ENCODE measurements at regions not wholly inside any gene's neighbourhood (a gene's known extent, or its start where the extent isn't known, plus 50 kb on each side); places are given as distances from the start of the nearest gene placed in this dataset.

DNA sequence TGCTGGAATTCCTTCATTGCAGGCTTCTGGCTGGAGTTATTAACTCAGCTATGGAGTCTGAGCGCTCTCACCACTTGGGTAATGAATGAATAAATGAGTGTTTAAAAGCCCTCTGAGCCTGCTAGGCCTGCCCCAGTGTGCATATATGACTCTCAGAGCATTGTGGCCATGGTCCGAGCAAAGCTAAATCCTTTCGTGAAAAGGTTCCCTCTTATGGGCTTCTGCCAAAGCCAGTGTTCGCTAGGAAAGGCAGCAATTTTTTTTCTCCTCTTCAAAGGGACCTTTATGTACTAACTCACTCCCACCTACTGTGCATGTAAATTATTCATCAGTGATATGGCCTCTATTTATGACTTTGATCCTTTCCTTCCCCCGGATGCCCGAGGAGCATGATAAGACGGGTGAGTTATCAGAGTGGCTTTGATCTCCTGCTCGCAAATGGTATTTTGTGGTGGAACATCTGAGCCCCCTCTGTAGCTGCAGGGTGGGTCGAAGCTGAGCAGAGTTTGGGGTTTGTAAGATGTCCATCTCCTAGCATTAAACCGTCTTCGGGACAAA, 88.6 kb downstream of the LINC00237 start:
- H3K36me3 Mint-ChIP-seq (ENCODE audit: low read depth), result no peaks in the 10 kb centered on the region
- H3K27me3 Mint-ChIP-seq, result peaks cover 38% of the 10 kb centered on the region
- DNase-seq, result no peak
- H3K27ac Mint-ChIP-seq, result no peak overlapping the region
- H3K9me3 Mint-ChIP-seq, result no peaks in the 10 kb centered on the region
- H3K4me3 Mint-ChIP-seq, result no peak overlapping the region
- intact Hi-C loops (cut with micrococcal nuclease), result no loop called here
- no peaks in the 10 kb centered on the region for H3K4me1 Mint-ChIP-seq

DNA sequence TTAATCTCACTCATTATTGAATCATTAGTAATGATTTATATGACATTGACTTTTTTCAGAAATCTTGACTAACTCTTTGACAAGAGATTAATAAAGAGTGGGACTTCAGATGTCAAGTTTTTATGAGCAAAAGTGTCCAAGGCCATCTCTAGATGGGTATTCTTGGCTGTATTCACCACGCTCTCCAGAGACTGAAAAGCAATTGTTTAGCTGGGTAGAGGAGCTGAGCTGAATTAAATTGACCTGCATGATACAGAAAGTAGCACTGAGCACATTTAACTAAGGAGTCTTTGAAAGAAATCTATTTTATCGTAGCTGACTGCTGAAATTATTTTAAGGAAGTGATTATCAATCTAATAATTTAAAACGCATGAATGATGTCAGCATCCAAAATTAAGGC, 89.4 kb downstream of the LINC00237 start:
- H3K27ac Mint-ChIP-seq, result no peak overlapping the region
- no peak overlapping the region for H3K4me3 Mint-ChIP-seq
- peaks cover 38% of the 10 kb centered on the region for H3K27me3 Mint-ChIP-seq
- no peaks in the 10 kb centered on the region for H3K36me3 Mint-ChIP-seq (ENCODE audit: low read depth)
- H3K4me1 Mint-ChIP-seq, result no peaks in the 10 kb centered on the region
- intact Hi-C loops (cut with micrococcal nuclease), result no loop called here
- H3K9me3 Mint-ChIP-seq, result no peaks in the 10 kb centered on the region
- no peak for DNase-seq

DNA sequence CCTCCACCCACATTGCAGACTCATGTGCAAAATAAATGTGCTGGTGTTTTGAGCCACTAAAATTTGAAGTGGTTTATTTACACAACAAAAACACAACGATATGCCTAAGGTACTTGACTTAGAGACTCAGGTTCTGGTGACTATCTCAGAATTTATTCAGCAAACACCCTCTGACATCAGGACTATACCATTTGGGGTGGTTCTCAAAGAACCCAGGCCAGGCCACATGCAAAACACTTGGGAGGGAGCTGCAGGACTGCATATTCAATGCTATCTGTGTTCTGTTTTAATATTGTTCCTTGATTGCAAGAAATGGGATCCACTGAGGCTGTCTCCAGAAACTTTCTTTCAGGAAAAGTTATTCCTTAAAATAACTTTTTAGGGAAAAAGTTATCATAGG, 91.6 kb downstream of the LINC00237 start:
- intact Hi-C loops (cut with micrococcal nuclease), result no loop called here
- Mint-ChIP-seq H3K4me1 (no peaks in the 10 kb centered on the region), H3K27me3 (peaks cover 17% of the 10 kb centered on the region), H3K9me3 (no peaks in the 10 kb centered on the region), H3K27ac (no peak overlapping the region), H3K4me3 (no peak overlapping the region), H3K36me3 (ENCODE audit: low read depth) (no peaks in the 10 kb centered on the region)
- DNase-seq, result no peak

DNA sequence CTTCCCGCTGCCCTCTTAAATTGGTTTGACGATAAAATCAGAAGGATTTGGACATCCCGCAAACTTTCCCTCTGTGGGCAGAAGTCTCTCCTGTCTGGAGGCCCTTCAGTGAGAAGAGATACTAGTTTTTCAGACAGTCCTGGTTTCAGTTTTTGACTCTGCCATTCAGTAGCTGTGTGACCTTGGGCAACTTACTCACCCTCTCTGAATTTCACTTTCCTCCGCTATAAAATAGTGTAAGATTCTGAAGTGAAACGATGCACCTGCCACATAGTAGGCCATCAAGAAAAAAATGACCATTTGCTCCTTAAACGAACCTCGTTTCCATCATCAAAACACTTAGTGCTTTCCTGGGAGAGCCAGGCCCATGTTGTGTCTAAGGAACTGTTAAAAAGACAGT, 97.2 kb downstream of the LINC00237 start:
- Mint-ChIP-seq H3K4me1 (no peaks in the 10 kb centered on the region), H3K36me3 (ENCODE audit: low read depth) (no peaks in the 10 kb centered on the region), H3K27ac (no peak overlapping the region), H3K4me3 (no peak overlapping the region), H3K9me3 (no peaks in the 10 kb centered on the region), H3K27me3 (no peaks in the 10 kb centered on the region)
- intact Hi-C loops (cut with micrococcal nuclease), result no loop called here
- DNase-seq, result no peak

DNA sequence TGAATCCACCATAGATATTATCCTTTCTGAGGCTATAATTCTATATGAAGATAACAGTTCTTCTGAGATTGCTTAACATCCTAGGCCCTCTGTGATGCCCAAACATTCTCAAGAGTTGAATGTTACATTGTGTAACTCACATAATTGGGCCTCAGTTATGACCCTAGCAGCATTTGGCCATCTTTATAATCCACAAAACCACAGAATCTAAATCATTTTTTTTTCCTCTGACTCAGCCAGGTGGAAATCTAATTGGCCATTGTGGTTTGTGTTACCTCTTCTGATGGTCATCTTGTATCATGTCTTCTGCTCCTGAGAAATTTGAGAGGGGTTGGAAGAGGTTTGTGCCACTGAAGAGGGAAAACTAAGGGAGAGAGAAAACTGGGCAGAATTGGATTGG, 99.5 kb downstream of the LINC00237 start:
- Mint-ChIP-seq H3K9me3 (no peaks in the 10 kb centered on the region), H3K4me3 (no peak overlapping the region), H3K36me3 (ENCODE audit: low read depth) (no peaks in the 10 kb centered on the region), H3K27ac (no peak overlapping the region), H3K4me1 (no peaks in the 10 kb centered on the region), H3K27me3 (no peaks in the 10 kb centered on the region)
- DNase-seq, result no peak
- intact Hi-C loops (cut with micrococcal nuclease), result no loop called here

DNA sequence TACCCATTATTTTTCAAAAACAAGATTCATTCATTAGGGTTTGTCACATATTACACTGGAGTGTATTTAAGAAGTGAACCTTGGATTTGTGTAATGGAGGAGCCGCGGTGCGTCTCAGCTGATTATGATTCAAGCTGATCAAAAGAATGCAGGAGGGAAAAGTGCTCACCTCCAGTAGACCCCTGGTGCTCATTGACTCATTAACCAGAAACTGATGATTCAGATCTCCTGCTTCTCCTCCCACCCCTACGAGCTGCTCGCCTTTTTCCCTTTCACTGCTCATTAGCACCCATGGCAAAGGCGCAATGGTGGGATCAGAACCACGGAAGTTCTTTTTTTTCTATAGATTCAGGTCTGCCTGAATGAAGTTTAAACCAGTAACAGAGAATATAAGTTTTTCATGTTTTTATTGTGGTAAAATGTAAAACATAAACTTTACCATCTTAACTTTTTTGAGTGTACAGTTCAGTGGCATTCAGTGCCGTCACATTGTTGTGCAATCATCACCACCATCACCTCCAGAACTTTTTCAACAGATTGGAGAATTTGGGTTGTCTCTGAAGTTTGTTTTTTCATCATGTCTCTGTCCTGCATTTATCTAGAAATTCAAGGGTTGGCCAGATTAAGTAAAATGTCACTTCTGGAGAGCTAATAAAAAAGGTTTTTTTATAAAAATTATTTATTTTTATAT, 101.6 kb downstream of the LINC00237 start:
- Mint-ChIP-seq H3K27ac (no peak overlapping the region), H3K9me3 (no peaks in the 10 kb centered on the region), H3K27me3 (no peaks in the 10 kb centered on the region), H3K4me3 (no peak overlapping the region), H3K36me3 (ENCODE audit: low read depth) (no peaks in the 10 kb centered on the region), H3K4me1 (no peaks in the 10 kb centered on the region)
- DNase-seq, result no peak
- intact Hi-C loops (cut with micrococcal nuclease), result no loop called here

DNA sequence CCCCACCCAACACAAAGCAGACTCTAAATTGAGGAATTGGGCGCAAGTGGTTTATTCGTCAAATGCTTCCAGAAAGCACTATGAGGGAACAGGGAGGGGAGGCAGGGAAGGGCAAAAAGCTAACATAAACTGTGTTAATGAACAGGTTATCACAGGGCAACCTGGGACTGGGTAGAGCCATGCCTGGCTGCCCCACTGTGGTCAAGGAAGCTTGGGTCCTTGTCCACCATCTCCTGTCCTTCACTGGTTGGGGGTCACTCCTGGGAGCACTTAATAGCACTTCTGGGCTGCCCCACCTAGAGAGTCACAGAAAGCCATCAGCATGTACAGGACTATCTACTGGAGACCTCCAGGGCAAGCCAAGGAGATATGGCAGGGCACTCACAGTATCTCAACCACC, 102.3 kb downstream of the LINC00237 start:
- Mint-ChIP-seq H3K9me3 (no peaks in the 10 kb centered on the region), H3K4me1 (no peaks in the 10 kb centered on the region), H3K27ac (no peak overlapping the region), H3K36me3 (ENCODE audit: low read depth) (no peaks in the 10 kb centered on the region), H3K4me3 (no peak overlapping the region), H3K27me3 (no peaks in the 10 kb centered on the region)
- intact Hi-C loops (cut with micrococcal nuclease), result no loop called here
- no peak for DNase-seq

DNA sequence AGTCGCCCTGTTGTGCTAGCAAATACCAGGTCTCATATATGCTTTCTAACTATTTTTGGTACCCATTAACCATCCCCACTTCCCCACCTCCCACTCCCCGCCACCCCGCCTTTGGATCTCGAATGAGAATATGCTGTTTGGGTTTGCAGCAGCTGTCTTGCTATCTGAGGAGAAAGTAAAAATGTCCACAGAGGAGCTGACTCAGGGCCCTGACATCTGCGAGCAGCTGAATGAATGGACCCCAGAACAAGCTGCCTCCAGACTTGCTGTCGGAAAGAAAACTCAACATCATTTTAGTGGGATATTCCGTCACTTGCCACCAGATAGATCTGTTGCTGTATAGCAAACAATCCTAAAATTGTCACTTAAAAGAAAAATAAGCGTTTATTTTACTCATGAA, 103.7 kb downstream of the LINC00237 start:
- Mint-ChIP-seq H3K9me3 (no peaks in the 10 kb centered on the region), H3K4me3 (no peak overlapping the region), H3K27me3 (no peaks in the 10 kb centered on the region), H3K36me3 (ENCODE audit: low read depth) (no peaks in the 10 kb centered on the region), H3K4me1 (no peaks in the 10 kb centered on the region), H3K27ac (no peak overlapping the region)
- intact Hi-C loops (cut with micrococcal nuclease), result no loop called here
- no peak for DNase-seq

DNA sequence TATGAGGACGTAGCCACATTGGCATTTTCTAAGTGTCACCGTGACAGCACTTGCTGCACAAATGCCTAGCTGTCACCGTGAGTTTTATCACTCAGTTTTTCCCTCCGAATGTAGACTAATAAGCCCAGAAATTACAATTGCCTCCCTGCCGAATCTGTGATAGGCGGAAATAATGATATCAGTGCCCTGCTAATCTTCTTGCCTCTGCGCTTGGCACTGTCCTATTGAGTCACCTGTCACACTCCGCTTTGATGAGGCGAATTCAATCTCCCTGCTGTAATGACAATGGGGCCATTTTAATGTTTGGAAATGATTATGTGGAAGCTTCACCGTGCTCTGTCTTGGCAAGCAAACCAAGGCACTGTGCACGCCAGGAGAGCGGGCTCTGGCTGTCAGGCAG, 112.8 kb downstream of the LINC00237 start:
- Mint-ChIP-seq H3K9me3 (no peaks in the 10 kb centered on the region), H3K27ac (no peak overlapping the region), H3K36me3 (ENCODE audit: low read depth) (no peaks in the 10 kb centered on the region), H3K4me3 (no peak overlapping the region), H3K27me3 (no peaks in the 10 kb centered on the region), H3K4me1 (no peaks in the 10 kb centered on the region)
- intact Hi-C loops (cut with micrococcal nuclease), result no loop called here
- DNase-seq, result no peak

DNA sequence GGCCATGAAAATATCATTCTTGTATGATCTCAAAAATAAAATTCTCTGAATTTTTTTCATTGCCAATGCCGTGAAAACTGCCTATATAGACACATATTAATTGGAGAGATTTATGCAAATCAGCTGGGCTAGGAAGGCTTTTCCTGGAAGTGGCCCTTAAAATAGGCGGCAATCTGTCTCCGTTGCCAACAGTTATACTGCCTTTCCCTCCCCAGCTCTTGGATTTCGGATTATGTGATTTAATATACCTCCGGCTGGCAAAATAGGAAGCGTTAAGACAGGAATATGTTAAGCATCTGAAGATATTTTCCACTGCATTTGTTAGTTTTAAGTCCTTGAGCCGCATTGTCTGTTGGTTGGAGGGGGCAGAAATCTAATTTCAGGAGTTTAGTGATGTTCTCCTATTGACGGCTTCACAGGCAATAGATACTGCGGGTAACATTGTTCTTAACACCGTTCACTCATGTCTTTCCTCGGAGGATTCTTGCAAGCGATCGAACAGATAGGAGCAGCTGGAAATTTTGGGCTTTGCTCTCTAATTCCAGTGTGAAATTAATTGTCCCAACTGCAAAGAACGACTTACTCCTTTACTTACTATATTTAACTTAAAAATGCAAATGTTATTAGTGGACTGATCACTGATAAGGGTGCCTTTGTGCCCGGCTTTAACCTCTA, 113.3 kb downstream of the LINC00237 start:
- no peaks in the 10 kb centered on the region for H3K9me3 Mint-ChIP-seq
- no peak overlapping the region for H3K27ac Mint-ChIP-seq
- no peaks in the 10 kb centered on the region for H3K36me3 Mint-ChIP-seq (ENCODE audit: low read depth)
- no peak for DNase-seq
- no peaks in the 10 kb centered on the region for H3K4me1 Mint-ChIP-seq
- intact Hi-C loops (cut with micrococcal nuclease), result no loop called here
- H3K4me3 Mint-ChIP-seq, result no peak overlapping the region
- H3K27me3 Mint-ChIP-seq, result no peaks in the 10 kb centered on the region

DNA sequence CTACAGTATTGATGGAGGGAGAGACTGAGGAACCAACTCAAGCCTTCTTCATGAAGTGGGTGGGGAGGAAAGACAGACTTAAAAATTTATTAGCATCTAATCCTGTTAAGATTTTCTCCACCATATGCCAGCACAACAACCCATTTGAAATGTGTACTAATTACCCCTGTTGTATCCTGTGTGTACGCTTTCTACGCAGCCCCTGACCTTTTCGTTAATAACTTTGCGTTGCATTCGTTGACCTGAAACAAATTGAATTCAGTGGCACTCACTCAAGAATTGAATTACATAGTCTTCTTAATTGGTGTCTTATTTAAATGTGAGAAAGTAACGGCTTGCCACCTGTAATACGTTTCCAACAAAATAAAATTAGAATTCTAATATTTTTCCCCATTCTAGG, 113.9 kb downstream of the LINC00237 start:
- Mint-ChIP-seq H3K4me1 (no peaks in the 10 kb centered on the region), H3K4me3 (no peak overlapping the region), H3K9me3 (no peaks in the 10 kb centered on the region), H3K36me3 (ENCODE audit: low read depth) (no peaks in the 10 kb centered on the region), H3K27ac (no peak overlapping the region), H3K27me3 (no peaks in the 10 kb centered on the region)
- no peak for DNase-seq
- intact Hi-C loops (cut with micrococcal nuclease), result no loop called here

DNA sequence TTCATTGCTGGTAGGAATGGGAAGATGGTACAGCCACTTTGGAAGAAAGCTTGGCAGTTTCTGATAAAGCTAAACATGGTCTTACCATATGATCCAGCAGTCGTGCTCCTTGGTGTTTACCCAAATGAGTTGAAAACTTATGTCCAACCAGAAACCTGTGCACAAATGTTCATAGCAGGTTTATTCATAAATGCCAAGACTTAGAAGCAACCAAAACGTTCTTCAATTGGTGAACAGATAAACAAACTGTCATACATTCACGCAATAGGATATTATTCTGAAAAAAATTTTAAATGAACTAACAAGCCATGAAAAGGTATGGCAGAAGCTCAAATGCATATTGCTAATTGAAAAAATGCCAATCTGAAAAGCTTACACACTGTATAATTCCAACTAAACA, 117.1 kb downstream of the LINC00237 start:
- H3K27ac Mint-ChIP-seq, result no peak overlapping the region
- no peaks in the 10 kb centered on the region for H3K9me3 Mint-ChIP-seq
- H3K27me3 Mint-ChIP-seq, result no peaks in the 10 kb centered on the region
- no peak overlapping the region for H3K4me3 Mint-ChIP-seq
- no peaks in the 10 kb centered on the region for H3K4me1 Mint-ChIP-seq
- DNase-seq, result no peak
- intact Hi-C loops (cut with micrococcal nuclease), result no loop called here
- H3K36me3 Mint-ChIP-seq (ENCODE audit: low read depth), result no peaks in the 10 kb centered on the region

DNA sequence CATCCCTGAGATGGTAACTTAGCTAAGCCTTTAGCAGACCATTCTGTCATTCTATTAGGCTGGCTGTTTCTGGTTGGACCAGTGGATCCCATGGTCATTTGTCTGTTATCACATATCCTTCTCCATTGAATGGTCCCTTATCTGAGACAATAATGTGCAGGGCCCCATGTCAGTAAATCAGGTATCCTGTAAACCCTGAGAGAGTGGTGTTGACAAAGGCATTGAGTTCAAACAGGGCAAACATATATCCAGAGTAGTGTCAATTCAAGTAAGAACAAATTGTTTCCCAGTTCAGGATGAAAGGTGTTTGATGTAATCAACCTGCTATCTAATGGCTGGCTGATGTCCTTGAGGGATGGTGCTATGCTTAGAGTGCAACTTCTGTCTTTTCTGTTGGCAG, 126.2 kb downstream of the LINC00237 start:
- H3K36me3 Mint-ChIP-seq (ENCODE audit: low read depth), result no peaks in the 10 kb centered on the region
- H3K9me3 Mint-ChIP-seq, result peaks cover 6% of the 10 kb centered on the region
- DNase-seq, result no peak
- H3K27me3 Mint-ChIP-seq, result no peaks in the 10 kb centered on the region
- no peak overlapping the region for H3K4me3 Mint-ChIP-seq
- H3K27ac Mint-ChIP-seq, result no peak overlapping the region
- intact Hi-C loops (cut with micrococcal nuclease), result no loop called here
- H3K4me1 Mint-ChIP-seq, result no peaks in the 10 kb centered on the region

DNA sequence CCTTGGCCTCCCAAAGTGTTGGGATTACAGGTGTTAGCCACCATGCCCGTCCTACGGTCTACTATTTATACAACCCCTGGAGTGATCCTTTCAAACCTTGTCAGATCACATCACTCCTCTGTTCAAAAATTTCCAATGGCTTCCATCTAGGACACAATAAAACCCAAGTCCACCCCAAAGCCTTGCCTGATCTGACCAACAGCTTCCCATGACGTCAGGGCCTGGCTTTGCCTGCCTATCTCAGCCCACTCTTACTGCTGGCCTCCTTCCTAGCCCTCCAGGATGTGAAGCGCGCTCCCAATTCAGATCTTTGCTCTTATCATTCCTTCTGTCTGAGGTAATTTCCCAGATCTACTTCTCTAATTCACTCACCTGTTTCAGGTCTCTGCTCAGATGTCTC, 128.4 kb downstream of the LINC00237 start:
- DNase-seq, result no peak
- peaks cover 6% of the 10 kb centered on the region for H3K9me3 Mint-ChIP-seq
- intact Hi-C loops (cut with micrococcal nuclease), result no loop called here
- no peaks in the 10 kb centered on the region for H3K4me1 Mint-ChIP-seq
- no peak overlapping the region for H3K4me3 Mint-ChIP-seq
- no peak overlapping the region for H3K27ac Mint-ChIP-seq
- H3K36me3 Mint-ChIP-seq (ENCODE audit: low read depth), result no peaks in the 10 kb centered on the region
- no peaks in the 10 kb centered on the region for H3K27me3 Mint-ChIP-seq

DNA sequence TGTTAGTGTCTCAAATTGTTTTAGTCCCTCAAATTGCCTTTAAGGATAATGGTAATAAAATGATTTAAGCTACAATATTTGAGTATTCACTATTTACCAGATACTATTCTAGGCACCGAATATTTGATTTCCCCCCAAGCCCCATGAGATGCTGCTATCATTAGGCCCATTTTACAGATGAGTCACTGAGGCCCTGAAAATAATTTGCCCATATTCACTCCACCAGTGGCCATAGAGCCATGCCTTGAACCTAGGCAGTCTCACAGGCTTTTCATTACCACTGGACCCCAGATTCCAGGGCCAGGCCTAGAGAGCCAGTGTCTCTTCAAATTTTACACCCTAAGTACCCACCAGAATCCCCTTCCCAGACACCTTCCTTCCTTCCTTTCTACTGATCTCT, 133.7 kb downstream of the LINC00237 start:
- Mint-ChIP-seq H3K4me3 (no peak overlapping the region), H3K27ac (no peak overlapping the region), H3K4me1 (no peaks in the 10 kb centered on the region), H3K27me3 (no peaks in the 10 kb centered on the region), H3K9me3 (no peaks in the 10 kb centered on the region), H3K36me3 (ENCODE audit: low read depth) (no peaks in the 10 kb centered on the region)
- no peak for DNase-seq
- intact Hi-C loops (cut with micrococcal nuclease), result no loop called here
